ENCODE measurements at regions not wholly inside any gene's neighbourhood (a gene's known extent, or its start where the extent isn't known, plus 50 kb on each side); places are given as distances from the start of the nearest gene placed in this dataset.
"Not testable (repeated sequence)": the region's sequence is repeated elsewhere in the genome, so short reads cannot be mapped to it uniquely, and the experiment has no call there.

DNA sequence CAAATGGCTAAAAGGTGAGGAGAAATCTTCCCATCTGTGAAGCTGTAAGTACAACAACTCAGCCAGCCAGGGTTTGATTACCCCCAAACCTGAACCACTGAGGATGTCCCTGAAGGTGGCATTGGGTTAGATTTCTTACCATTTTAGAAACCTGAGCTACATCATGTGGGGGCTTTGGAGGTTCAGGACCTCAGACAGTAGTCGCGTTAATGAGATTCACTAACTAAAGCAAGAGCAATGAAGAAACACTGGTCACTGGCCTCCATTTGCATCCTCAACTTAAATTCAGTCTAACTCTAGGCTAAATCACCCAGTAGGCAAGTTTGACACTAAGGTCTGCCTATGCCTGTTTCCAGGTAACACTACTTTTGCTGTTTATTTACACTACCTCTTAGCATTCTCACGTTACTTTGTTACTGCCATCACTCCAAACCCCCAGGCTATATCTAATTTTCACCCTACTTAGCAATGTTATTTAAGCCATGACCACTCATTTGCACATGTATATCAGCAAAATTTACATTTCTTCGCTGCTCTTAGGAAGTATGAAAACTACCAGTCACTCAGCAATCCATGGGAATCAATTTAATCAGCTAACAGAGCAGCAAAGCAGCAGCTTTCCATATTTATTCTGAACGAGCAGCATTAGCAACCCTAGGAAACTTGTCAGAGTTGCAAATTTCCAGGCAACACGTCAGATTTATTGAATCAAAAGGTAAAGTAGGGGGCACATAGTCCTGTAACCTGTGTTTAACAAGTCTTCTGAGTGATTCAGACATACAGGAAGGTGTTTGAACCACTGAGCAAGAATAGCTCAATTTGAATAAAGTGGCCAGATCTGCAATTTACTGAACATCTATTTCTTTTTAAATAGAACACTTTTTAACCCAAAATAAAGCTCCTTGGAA lies 788.4 kb upstream of the SORCS1 start:
- TF ChIP-seq, protein P1, sequence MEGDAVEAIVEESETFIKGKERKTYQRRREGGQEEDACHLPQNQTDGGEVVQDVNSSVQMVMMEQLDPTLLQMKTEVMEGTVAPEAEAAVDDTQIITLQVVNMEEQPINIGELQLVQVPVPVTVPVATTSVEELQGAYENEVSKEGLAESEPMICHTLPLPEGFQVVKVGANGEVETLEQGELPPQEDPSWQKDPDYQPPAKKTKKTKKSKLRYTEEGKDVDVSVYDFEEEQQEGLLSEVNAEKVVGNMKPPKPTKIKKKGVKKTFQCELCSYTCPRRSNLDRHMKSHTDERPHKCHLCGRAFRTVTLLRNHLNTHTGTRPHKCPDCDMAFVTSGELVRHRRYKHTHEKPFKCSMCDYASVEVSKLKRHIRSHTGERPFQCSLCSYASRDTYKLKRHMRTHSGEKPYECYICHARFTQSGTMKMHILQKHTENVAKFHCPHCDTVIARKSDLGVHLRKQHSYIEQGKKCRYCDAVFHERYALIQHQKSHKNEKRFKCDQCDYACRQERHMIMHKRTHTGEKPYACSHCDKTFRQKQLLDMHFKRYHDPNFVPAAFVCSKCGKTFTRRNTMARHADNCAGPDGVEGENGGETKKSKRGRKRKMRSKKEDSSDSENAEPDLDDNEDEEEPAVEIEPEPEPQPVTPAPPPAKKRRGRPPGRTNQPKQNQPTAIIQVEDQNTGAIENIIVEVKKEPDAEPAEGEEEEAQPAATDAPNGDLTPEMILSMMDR (conservative IDR thresholded peaks at IDR 0.05) = no peak
- peaks cover 4% of the 10 kb centered on the region for H3K9me3 Mint-ChIP-seq
- H3K27me3 Mint-ChIP-seq (ENCODE audit: low read depth) = no peaks in the 10 kb centered on the region
- H3K4me1 Mint-ChIP-seq = no peaks in the 10 kb centered on the region
- H3K4me3 Mint-ChIP-seq = no peak overlapping the region
- H3K36me3 Mint-ChIP-seq (ENCODE audit: low read depth) = no peaks in the 10 kb centered on the region
- H3K27ac Mint-ChIP-seq (ENCODE audit: unreplicated experiment) = no peak overlapping the region
- no peak for DNase-seq (ENCODE audit: low read depth, low spot score)

DNA sequence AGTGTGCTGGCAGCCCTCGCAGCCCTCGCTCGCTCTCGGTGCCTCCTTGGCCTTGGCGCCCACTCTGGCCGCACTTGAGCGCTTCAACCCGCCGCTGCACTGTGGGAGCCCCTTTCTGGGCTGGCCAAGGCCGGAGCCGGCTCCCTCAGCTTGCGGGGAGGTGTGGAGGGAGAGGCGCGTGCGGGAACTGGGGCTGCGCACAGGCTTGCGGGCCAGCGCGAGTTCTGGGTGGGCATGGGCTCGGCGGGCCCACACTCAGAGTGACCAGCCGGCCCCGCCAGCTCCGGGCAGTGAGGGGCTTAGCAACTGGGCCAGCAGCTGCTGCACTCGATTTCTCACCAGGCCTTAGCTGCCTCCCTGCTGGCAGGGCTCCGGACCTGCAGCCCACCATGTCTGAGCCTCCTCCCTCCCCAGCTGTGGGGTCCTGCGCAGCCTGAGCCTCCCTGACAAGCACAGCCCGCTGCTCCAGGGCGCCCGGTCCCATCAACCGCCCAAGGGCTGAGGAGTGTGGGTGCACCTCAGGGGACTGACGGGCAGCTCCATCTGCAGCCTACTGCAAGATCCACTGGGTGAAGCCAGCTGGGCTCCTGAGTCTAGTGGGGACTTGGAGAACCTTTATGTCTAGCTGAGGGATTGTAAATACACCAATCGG lies 786.0 kb upstream of the SORCS1 start:
- not testable (repeated sequence) for DNase-seq (ENCODE audit: low read depth, low spot score); H3K4me1 Mint-ChIP-seq; H3K9me3 Mint-ChIP-seq; H3K27ac Mint-ChIP-seq (ENCODE audit: unreplicated experiment); H3K36me3 Mint-ChIP-seq (ENCODE audit: low read depth); H3K4me3 Mint-ChIP-seq; H3K27me3 Mint-ChIP-seq (ENCODE audit: low read depth)

DNA sequence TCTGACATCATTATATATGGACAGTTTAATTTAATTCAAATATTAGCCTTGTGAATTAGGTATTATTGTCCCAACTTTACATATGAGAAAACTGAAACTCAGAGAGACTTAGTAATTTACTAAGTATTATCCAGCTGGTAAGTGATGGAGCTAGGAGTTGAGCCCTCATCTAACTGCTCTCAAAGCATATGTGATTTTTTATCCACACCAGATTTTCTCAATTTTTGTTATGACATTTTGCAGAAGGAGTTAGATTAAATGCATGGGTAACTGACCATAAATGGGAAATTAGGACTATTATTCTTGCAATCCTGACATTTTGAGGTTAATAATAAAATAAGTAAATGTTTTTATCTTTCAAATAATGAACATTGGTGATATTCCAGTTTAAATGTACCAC lies 778.3 kb upstream of the SORCS1 start:
- Mint-ChIP-seq H3K4me1 (no peaks in the 10 kb centered on the region), H3K4me3 (no peak overlapping the region), H3K36me3 (ENCODE audit: low read depth) (no peaks in the 10 kb centered on the region), H3K27ac (ENCODE audit: unreplicated experiment) (no peak overlapping the region), H3K9me3 (peaks cover 3% of the 10 kb centered on the region), H3K27me3 (ENCODE audit: low read depth) (no peaks in the 10 kb centered on the region)
- DNase-seq (ENCODE audit: low read depth, low spot score) = no peak
- TF ChIP-seq, protein P1 (conservative IDR thresholded peaks at IDR 0.05) = no peak

DNA sequence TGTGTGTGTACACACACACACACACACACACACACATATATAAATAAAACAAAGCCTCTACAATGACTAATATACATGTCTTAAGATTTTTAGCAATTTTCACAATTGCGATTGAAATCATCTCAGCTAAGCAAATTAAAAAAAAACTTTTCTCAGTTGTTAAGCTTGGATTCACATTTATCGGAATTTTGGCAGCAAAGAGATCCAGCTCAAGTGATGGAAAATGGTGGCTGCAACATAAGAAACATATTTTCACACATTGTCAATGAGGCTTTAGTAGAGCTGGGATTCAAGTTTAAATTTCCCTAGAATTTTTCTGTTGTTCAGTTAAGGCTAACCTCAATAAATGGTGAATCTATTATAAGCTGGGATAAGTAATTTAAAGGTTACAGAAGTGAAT lies 768.6 kb upstream of the SORCS1 start:
- DNase-seq (ENCODE audit: low read depth, low spot score) = no peak
- TF ChIP-seq, protein P1 (conservative IDR thresholded peaks at IDR 0.05) = no peak
- Mint-ChIP-seq H3K9me3 (peaks cover 5% of the 10 kb centered on the region), H3K27me3 (ENCODE audit: low read depth) (no peaks in the 10 kb centered on the region), H3K27ac (ENCODE audit: unreplicated experiment) (no peak overlapping the region), H3K36me3 (ENCODE audit: low read depth) (no peaks in the 10 kb centered on the region), H3K4me1 (no peaks in the 10 kb centered on the region), H3K4me3 (no peak overlapping the region)

DNA sequence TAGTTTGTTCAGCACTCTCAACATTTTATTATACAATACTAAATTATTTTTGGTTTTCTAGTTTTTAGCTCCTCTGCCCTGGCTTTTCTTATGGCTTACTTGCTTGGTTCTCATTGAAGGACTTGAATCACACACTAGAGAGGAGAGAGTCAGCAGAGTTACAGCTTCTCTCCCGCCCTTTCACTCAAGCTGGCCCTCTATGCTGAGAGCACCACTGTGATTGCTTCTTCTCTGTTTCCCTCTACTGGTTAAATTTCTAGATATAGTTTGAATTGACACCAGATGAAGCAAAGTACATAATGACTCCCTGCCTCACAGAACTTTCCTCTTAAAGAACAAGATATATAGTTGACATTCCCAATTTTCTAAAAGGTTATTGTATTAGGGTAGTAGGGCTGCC lies 767.3 kb upstream of the SORCS1 start:
- Mint-ChIP-seq H3K27ac (ENCODE audit: unreplicated experiment) (no peak overlapping the region), H3K4me1 (no peaks in the 10 kb centered on the region), H3K36me3 (ENCODE audit: low read depth) (no peaks in the 10 kb centered on the region), H3K4me3 (no peak overlapping the region), H3K27me3 (ENCODE audit: low read depth) (no peaks in the 10 kb centered on the region), H3K9me3 (peaks cover 5% of the 10 kb centered on the region)
- TF ChIP-seq, protein P1 (conservative IDR thresholded peaks at IDR 0.05) = no peak
- no peak for DNase-seq (ENCODE audit: low read depth, low spot score)

DNA sequence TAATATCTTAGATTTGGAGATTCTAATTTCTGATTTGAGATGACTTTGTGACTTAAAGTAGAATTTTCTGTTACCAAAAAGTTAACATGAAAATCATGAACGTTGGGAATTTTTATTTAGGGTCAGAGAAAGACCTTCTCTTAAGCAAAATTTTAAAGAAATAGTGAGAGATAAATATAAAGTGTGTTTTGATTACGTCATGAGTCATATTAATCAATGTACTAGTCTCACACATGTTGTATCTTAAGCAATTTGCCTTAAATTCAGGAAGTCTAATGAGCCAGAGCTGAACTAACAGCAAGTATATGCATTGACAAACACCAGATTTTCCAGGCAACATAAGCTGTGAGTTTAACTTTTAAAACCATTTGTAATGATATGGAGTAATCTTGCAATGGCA lies 765.5 kb upstream of the SORCS1 start:
- no peaks in the 10 kb centered on the region for H3K4me1 Mint-ChIP-seq
- peaks cover 2% of the 10 kb centered on the region for H3K9me3 Mint-ChIP-seq
- H3K27me3 Mint-ChIP-seq (ENCODE audit: low read depth) = no peaks in the 10 kb centered on the region
- no peaks in the 10 kb centered on the region for H3K36me3 Mint-ChIP-seq (ENCODE audit: low read depth)
- TF ChIP-seq, protein P1 (conservative IDR thresholded peaks at IDR 0.05) = no peak
- H3K27ac Mint-ChIP-seq (ENCODE audit: unreplicated experiment) = no peak overlapping the region
- H3K4me3 Mint-ChIP-seq = no peak overlapping the region
- DNase-seq (ENCODE audit: low read depth, low spot score) = no peak

Measured in neural crest cell (in vitro differentiated cells).